ENCODE measurements at regions not wholly inside any gene's neighbourhood (a gene's known extent, or its start where the extent isn't known, plus 50 kb on each side); places are given as distances from the start of the nearest gene placed in this dataset.

- no peak for ATAC-seq
- BruUV-seq (replicated peaks) = no TSS peak
Measured at GRCh38 chr4:152109531-152110509, 349.0 kb upstream of the GATB start.

GRCh38 chr4:152107736-152108500 is 347.1 kb upstream of the GATB start:
- POLR2A ChIA-PET (ENCODE audit: unreplicated experiment) = interaction anchor here (0.6 kb wide), 1 partner anchor 118 kb away, joined by 3 read pairs; no protein-coding TSS in a partner anchor
- Histone ChIP-seq H3K4me3 (ENCODE audit: low read length) (no peak overlapping the region), H3K9ac (ENCODE audit: low read length) (peak overlapping the region; percentile 59), H3K36me3 (ENCODE audit: low read depth, low read length) (no peaks in the 10 kb centered on the region), H3K4me1 (ENCODE audit: insufficient read depth, low read length) (peaks cover 35% of the 10 kb centered on the region), H3K4me2 (ENCODE audit: low read length) (peak overlapping the region; percentile 72), H3F3A (ENCODE audit: low read length, unreplicated experiment) (peaks cover 4% of the 10 kb centered on the region), H3K27me3 (ENCODE audit: low read length) (no peaks in the 10 kb centered on the region), H3K27ac (ENCODE audit: low read length) (peak overlapping the region; percentile 100), H3K9me2 (replicated peaks; ENCODE audit: low read length) (no peaks in the 10 kb centered on the region), H2AFZ (ENCODE audit: low read length) (no peak overlapping the region), H4K20me1 (ENCODE audit: low read length) (no peaks in the 10 kb centered on the region), H3K9me3 (ENCODE audit: low read length) (no peaks in the 10 kb centered on the region), H3K79me2 (ENCODE audit: low read length) (no peaks in the 10 kb centered on the region)
- intact Hi-C loops (cut with micrococcal nuclease) = loop anchor here (2.0 to 10.0 kb wide), 4 partner anchors 157 to 347 kb away; partner anchors contain the start of gene GATB
- no peak for TF ChIP-seq EZH2phosphoT487 (IDR thresholded peaks at IDR 0.05; ENCODE audit: borderline replicate concordance, low read length)
- TF ChIP-seq, protein P1, sequence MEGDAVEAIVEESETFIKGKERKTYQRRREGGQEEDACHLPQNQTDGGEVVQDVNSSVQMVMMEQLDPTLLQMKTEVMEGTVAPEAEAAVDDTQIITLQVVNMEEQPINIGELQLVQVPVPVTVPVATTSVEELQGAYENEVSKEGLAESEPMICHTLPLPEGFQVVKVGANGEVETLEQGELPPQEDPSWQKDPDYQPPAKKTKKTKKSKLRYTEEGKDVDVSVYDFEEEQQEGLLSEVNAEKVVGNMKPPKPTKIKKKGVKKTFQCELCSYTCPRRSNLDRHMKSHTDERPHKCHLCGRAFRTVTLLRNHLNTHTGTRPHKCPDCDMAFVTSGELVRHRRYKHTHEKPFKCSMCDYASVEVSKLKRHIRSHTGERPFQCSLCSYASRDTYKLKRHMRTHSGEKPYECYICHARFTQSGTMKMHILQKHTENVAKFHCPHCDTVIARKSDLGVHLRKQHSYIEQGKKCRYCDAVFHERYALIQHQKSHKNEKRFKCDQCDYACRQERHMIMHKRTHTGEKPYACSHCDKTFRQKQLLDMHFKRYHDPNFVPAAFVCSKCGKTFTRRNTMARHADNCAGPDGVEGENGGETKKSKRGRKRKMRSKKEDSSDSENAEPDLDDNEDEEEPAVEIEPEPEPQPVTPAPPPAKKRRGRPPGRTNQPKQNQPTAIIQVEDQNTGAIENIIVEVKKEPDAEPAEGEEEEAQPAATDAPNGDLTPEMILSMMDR (conservative IDR thresholded peaks at IDR 0.05; ENCODE audit: low read depth, low read length) = no peak
- TF ChIP-seq EZH2 (IDR thresholded peaks at IDR 0.05; ENCODE audit: low read length, unreplicated experiment) = no peak
- CTCF ChIA-PET = no interaction called here
- no TSS peak for BruUV-seq (replicated peaks)
- ATAC-seq = no peak
- no peak for DNase-seq

More at GRCh38 chr4:152109531-152110509, 349.0 kb upstream of the GATB start:
- no peak overlapping the region for H2AFZ ChIP-seq (ENCODE audit: low read length)
- H3K4me3 ChIP-seq (ENCODE audit: low read length) = no peak overlapping the region
- no peaks in the 10 kb centered on the region for H3K9me2 ChIP-seq (replicated peaks; ENCODE audit: low read length)
- H3K36me3 ChIP-seq (ENCODE audit: low read depth, low read length) = no peaks in the 10 kb centered on the region
- H3K27ac ChIP-seq (ENCODE audit: low read length) = no peak overlapping the region
- ChIA-PET CTCF (no interaction called here), POLR2A (ENCODE audit: unreplicated experiment) (no interaction called here)
- no peaks in the 10 kb centered on the region for H3K79me2 ChIP-seq (ENCODE audit: low read length)
- TF ChIP-seq, protein P1 (conservative IDR thresholded peaks at IDR 0.05; ENCODE audit: low read depth, low read length) = no peak
- TF ChIP-seq EZH2phosphoT487 (IDR thresholded peaks at IDR 0.05; ENCODE audit: borderline replicate concordance, low read length) (no peak), EZH2 (IDR thresholded peaks at IDR 0.05; ENCODE audit: low read length, unreplicated experiment) (no peak)
- H3K9me3 ChIP-seq (ENCODE audit: low read length) = no peaks in the 10 kb centered on the region
- H4K20me1 ChIP-seq (ENCODE audit: low read length) = no peaks in the 10 kb centered on the region
- no peak overlapping the region for H3K4me2 ChIP-seq (ENCODE audit: low read length)
- H3F3A ChIP-seq (ENCODE audit: low read length, unreplicated experiment) = peaks cover 4% of the 10 kb centered on the region
- no peak for DNase-seq
- no peaks in the 10 kb centered on the region for H3K27me3 ChIP-seq (ENCODE audit: low read length)
- no peak overlapping the region for H3K9ac ChIP-seq (ENCODE audit: low read length)
- peaks cover 28% of the 10 kb centered on the region for H3K4me1 ChIP-seq (ENCODE audit: insufficient read depth, low read length)
- intact Hi-C loops (cut with micrococcal nuclease) = loop anchor here (10.0 kb wide), 2 partner anchors 185 to 245 kb away; no protein-coding TSS in a partner anchor

Measured in PC-3 (cell line).